ENCODE measurements at regions not wholly inside any gene's neighbourhood (a gene's known extent, or its start where the extent isn't known, plus 50 kb on each side); places are given as distances from the start of the nearest gene placed in this dataset.

DNA sequence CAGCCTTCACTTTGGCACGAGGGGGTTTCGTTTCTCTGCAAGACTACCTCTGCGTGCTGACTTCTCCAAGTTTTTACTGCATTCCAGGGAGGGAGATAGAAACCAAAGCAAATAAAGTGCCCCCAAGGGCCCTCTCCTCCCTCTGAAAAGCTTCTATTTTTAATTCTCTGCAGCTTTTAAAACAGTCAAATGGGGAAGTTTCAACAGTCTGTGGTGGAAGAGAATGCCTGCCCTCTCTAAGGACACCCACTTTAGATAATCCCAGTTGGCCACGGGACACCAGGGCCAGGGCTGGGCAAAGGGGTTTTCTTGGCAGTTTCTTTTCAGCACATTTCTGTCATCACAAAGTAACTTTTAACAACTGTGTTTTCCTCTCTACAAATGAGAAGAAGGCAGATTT is 386.7 kb upstream of the NPVF start:
- H3K4me3 ChIP-seq (replicated peaks; ENCODE audit: low read depth, low read length), result no peak overlapping the region
- no peak for DNase-seq (ENCODE audit: low read depth)
- TF ChIP-seq, protein P1, sequence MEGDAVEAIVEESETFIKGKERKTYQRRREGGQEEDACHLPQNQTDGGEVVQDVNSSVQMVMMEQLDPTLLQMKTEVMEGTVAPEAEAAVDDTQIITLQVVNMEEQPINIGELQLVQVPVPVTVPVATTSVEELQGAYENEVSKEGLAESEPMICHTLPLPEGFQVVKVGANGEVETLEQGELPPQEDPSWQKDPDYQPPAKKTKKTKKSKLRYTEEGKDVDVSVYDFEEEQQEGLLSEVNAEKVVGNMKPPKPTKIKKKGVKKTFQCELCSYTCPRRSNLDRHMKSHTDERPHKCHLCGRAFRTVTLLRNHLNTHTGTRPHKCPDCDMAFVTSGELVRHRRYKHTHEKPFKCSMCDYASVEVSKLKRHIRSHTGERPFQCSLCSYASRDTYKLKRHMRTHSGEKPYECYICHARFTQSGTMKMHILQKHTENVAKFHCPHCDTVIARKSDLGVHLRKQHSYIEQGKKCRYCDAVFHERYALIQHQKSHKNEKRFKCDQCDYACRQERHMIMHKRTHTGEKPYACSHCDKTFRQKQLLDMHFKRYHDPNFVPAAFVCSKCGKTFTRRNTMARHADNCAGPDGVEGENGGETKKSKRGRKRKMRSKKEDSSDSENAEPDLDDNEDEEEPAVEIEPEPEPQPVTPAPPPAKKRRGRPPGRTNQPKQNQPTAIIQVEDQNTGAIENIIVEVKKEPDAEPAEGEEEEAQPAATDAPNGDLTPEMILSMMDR (IDR thresholded peaks at IDR 0.05; ENCODE audit: low read length, missing control alignments), result no peak

DNA sequence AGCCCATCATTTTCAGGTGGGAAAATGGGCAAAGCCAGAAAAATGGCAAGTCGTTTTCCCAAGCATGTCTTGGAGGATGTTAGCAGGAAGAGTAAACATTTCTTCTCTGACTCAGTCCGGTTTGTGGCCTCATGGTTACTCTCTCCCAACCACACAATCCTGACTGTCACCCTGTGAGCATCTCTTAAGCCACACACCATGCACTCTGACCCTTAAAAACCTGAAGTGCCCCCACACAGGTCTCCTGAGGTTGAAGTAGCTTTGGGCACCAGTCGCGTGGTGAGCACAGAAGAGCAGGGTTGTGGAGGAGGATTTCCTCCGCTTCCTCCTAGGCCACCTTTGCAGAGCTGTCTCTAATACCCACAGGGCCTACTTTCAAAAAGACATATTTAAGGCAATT is 387.3 kb upstream of the NPVF start:
- TF ChIP-seq, protein P1 (IDR thresholded peaks at IDR 0.05; ENCODE audit: low read length, missing control alignments), result no peak

GRCh38 chr7:25617214-25617613 is 388.9 kb upstream of the NPVF start:
- DNase-seq (ENCODE audit: low read depth), result no peak
- TF ChIP-seq, protein P1 (IDR thresholded peaks at IDR 0.05; ENCODE audit: low read length, missing control alignments), result no peak
- H3K4me3 ChIP-seq (replicated peaks; ENCODE audit: low read depth, low read length), result no peak overlapping the region

More for the DNA sequence above, 387.3 kb upstream of the NPVF start:
- no peak for DNase-seq (ENCODE audit: low read depth)
- no peak overlapping the region for H3K4me3 ChIP-seq (replicated peaks; ENCODE audit: low read depth, low read length)

DNA sequence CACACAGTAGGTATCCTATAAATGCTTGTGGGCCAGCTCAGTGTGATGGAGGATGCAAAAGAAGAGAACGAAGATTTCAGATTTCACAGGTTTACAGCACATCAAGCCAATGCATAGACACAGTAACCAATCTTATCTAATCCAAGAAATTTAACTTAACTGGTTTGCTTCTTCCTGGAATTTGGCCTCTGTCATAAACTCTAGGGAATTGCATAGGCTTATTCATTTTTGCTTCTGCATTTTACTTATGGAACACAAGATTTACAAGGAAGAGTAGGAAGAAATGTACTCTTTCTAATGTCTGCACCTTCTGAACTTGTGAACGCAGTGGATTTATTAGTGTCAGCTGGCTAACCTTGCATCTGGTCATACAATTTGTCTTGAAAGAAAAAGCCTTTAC is 389.4 kb upstream of the NPVF start:
- no peak overlapping the region for H3K4me3 ChIP-seq (replicated peaks; ENCODE audit: low read depth, low read length)
- DNase-seq (ENCODE audit: low read depth), result no peak
- TF ChIP-seq, protein P1 (IDR thresholded peaks at IDR 0.05; ENCODE audit: low read length, missing control alignments), result no peak

DNA sequence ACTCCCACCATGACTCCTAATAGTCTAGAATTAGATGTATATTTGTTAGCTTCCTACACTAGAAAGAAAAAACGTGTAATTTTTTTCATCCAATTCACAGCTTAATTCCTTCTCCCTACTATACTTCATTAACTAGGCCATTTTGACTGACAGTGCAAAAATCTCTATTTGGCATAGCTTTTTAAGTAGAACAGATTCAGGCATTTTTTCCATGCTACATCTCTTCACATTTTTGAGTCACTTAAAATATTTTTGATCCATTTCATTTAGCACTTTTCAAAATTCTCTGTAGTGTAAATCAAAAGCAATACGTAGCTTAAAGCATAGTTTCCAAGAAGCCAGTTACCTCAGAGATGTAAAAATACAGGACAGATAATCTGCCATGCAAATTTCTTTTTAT is 391.1 kb upstream of the NPVF start:
- H3K4me3 ChIP-seq (replicated peaks; ENCODE audit: low read depth, low read length), result no peak overlapping the region
- TF ChIP-seq, protein P1 (IDR thresholded peaks at IDR 0.05; ENCODE audit: low read length, missing control alignments), result no peak
- no peak for DNase-seq (ENCODE audit: low read depth)

- TF ChIP-seq, protein P1 (IDR thresholded peaks at IDR 0.05; ENCODE audit: low read length, missing control alignments), result no peak
- DNase-seq (ENCODE audit: low read depth), result peak; percentile 35
- no peak overlapping the region for H3K4me3 ChIP-seq (replicated peaks; ENCODE audit: low read depth, low read length)
These were observed 391.9 kb upstream of the NPVF start for GRCh38 chr7:25619963-25620799.

DNA sequence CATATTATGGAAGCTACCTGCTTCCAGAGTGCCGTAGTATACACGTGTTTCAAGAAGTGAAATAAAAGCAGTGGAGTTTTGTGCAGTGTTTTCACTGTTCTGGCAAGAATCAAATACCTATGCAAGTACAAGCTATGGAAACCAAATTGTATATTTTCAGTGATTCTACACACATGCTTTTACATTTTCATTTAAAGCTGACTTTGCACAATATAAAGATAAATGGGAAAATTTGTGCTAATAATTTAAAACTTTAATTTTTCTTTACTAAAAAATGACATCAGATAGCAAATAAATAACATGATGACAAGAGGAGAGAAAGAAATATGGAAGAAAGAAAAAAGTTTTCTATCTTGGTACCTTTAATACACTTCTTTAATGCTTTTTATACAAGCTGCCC is 393.7 kb upstream of the NPVF start:
- DNase-seq (ENCODE audit: low read depth), result no peak
- no peak overlapping the region for H3K4me3 ChIP-seq (replicated peaks; ENCODE audit: low read depth, low read length)
- TF ChIP-seq, protein P1 (IDR thresholded peaks at IDR 0.05; ENCODE audit: low read length, missing control alignments), result no peak
